Testis (tissue), 2 donors: ENCODE measurements at regions not wholly inside any gene's neighbourhood (a gene's known extent, or its start where the extent isn't known, plus 50 kb on each side); places are given as distances from the start of the nearest gene placed in this dataset.

Source experiments
- CTCF ChIP-seq, 3 experiments: fragments of 450-650 bp in 2 of 3; fragments of 200-600 bp in 1 of 3; sonication (generic) in 1 of 3; IDR thresholded peaks; one replicate each; pipeline ENCODE4 v1.5.1; 2016 to 2019; ENCODE audit warnings: antibody characterized with exemption in 3 of 3, mild to moderate bottlenecking in 2 of 3, moderate library complexity in 1 of 3
- POLR2A ChIP-seq: fragments of 450-650 bp; IDR thresholded peaks from one replicate; pipeline ENCODE4 v1.6.1; 2017; ENCODE audit warnings: antibody characterized with exemption, mild to moderate bottlenecking, moderate library complexity

DNA sequence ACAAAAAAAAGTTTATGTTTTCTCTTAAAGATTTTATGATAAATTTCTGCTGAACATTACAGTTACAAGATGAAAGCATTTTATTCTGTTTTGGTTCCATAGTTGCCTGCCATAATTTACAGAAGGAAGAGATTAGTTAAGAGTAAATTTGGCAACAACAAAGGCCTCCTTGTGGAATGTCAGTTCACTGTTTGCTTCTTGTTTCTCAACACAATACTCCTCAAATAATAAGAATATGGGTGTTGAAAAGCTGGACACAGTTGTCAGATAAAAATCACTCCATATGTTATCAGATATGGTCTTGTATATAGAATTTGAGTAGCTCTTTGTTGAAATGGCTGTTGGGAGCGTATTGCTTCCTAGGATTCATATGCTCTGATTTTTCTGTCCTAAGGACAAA lies 359.5 kb downstream of the CPS1 start:
- TF ChIP-seq POLR2A (no peak), CTCF (IDR thresholded peaks at IDR 0.05) (no peak)
